ENCODE measurements at regions not wholly inside any gene's neighbourhood (a gene's known extent, or its start where the extent isn't known, plus 50 kb on each side); places are given as distances from the start of the nearest gene placed in this dataset.

- TF ChIP-seq POLR2AphosphoS5 (IDR thresholded peaks at IDR 0.05; ENCODE audit: borderline replicate concordance, low read depth, low read length) (no peak), EZH2 (IDR thresholded peaks at IDR 0.05) (no peak)
Observed at GRCh38 chr17:22242472-22242871, 550.1 kb downstream of the KCNJ18 start.
